Stomach (tissue), 4 donors: ENCODE measurements at regions not wholly inside any gene's neighbourhood (a gene's known extent, or its start where the extent isn't known, plus 50 kb on each side); places are given as distances from the start of the nearest gene placed in this dataset.

ENCODE experiments used
- CTCF ChIP-seq, 7 experiments: fragments of 450-650 bp in 4 of 7; fragments of 200-600 bp in 3 of 7; sonication (generic) in 3 of 7; IDR thresholded peaks; one replicate each; pipeline ENCODE4 v1.5.1; 2016 to 2019; ENCODE audit warnings: antibody characterized with exemption in 7 of 7, control low read depth in 2 of 7, mild to moderate bottlenecking in 1 of 7
- EP300 ChIP-seq: sonication (generic); formaldehyde crosslinking; IDR thresholded peaks from one replicate; pipeline ENCODE4 v1.6.1; 2017; ENCODE audit warnings: antibody characterized with exemption
- POLR2A ChIP-seq, 4 donors: fragments of 450-650 bp; IDR thresholded peaks; one replicate each; pipeline ENCODE4 v1.6.1; 2016; ENCODE audit warnings: antibody characterized with exemption in 4 of 4, control low read depth in 2 of 4, mild to moderate bottlenecking in 1 of 4, moderate library complexity in 1 of 4
- POLR2AphosphoS5 ChIP-seq, 3 donors: sonication (generic); formaldehyde crosslinking; IDR thresholded peaks; one replicate each; pipeline ENCODE4 v1.6.1; 2016; ENCODE audit warnings: antibody characterized with exemption in 3 of 3

DNA sequence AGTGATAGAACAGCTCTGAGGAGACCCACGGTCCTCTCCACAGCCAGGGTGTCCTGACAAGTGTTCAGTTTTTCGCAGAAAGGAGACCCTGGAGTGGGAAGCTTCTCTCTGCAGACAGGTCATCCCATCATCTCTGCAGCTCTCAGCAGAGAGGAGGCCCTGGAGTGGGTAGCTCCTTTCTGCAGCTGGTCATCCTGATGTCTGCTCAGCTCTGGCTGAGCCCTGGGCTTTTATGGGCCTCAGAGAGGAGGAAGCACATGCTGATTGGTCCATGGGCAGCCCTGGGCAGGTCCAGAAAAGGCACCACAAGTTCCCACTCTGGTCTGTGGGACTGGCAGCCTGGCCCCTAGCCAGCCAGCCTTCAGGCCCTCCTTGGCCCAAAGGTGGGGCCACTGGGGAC, 72.3 kb upstream of the ST3GAL5 start:
- TF ChIP-seq CTCF (IDR thresholded peaks at IDR 0.05) (no peak), EP300 (no peak), POLR2AphosphoS5 (IDR thresholded peaks at IDR 0.05) (no peak), POLR2A (IDR thresholded peaks at IDR 0.05) (no peak)
